ENCODE measurements at regions not wholly inside any gene's neighbourhood (a gene's known extent, or its start where the extent isn't known, plus 50 kb on each side); places are given as distances from the start of the nearest gene placed in this dataset.

GRCh38 chr2:22812065-22812680 lies 572.8 kb upstream of the KLHL29 start:
- Histone ChIP-seq H3K4me3 (no peak overlapping the region), H3K9me3 (ENCODE audit: low read depth, low read length) (no peaks in the 10 kb centered on the region), H3K36me3 (ENCODE audit: insufficient read depth, low read length) (no peaks in the 10 kb centered on the region), H3K27ac (no peak overlapping the region), H3K9ac (ENCODE audit: insufficient read length) (no peak overlapping the region)
- TF ChIP-seq FOXP2 (optimal IDR thresholded peaks at IDR 0.05; ENCODE audit: control extremely low read depth, extremely low read length, insufficient read depth): no peak
- DNase-seq (ENCODE audit: low read depth, low spot score): no peak

GRCh38 chr2:22817197-22817596 lies 567.8 kb upstream of the KLHL29 start:
- no peaks in the 10 kb centered on the region for H3K9me3 ChIP-seq (ENCODE audit: low read depth, low read length)
- H3K9ac ChIP-seq (ENCODE audit: insufficient read length): no peak overlapping the region
- no peak overlapping the region for H3K27ac ChIP-seq
- no peak for TF ChIP-seq POLR2AphosphoS5 (IDR thresholded peaks at IDR 0.05; ENCODE audit: borderline replicate concordance, low read depth, low read length)
- TF ChIP-seq FOXP2 (optimal IDR thresholded peaks at IDR 0.05; ENCODE audit: control extremely low read depth, extremely low read length, insufficient read depth): no peak
- TF ChIP-seq EZH2 (IDR thresholded peaks at IDR 0.05): no peak
- no peaks in the 10 kb centered on the region for H3K36me3 ChIP-seq (ENCODE audit: insufficient read depth, low read length)
- no peak for DNase-seq (ENCODE audit: low read depth, low spot score)
- H3K4me3 ChIP-seq: no peak overlapping the region

- Histone ChIP-seq H3K27ac (no peak overlapping the region), H3K9me3 (ENCODE audit: low read depth, low read length) (no peaks in the 10 kb centered on the region), H3K4me3 (no peak overlapping the region), H3K36me3 (ENCODE audit: insufficient read depth, low read length) (no peaks in the 10 kb centered on the region), H3K9ac (ENCODE audit: insufficient read length) (no peak overlapping the region)
- DNase-seq (ENCODE audit: low read depth, low spot score): no peak
- TF ChIP-seq POLR2AphosphoS5 (IDR thresholded peaks at IDR 0.05; ENCODE audit: borderline replicate concordance, low read depth, low read length): no peak
- TF ChIP-seq FOXP2 (optimal IDR thresholded peaks at IDR 0.05; ENCODE audit: control extremely low read depth, extremely low read length, insufficient read depth): no peak
- no peak for TF ChIP-seq EZH2 (IDR thresholded peaks at IDR 0.05)
These were observed 563.5 kb upstream of the KLHL29 start for GRCh38 chr2:22821458-22821857.

- TF ChIP-seq EZH2 (IDR thresholded peaks at IDR 0.05) (no peak), POLR2AphosphoS5 (IDR thresholded peaks at IDR 0.05; ENCODE audit: borderline replicate concordance, low read depth, low read length) (no peak), FOXP2 (optimal IDR thresholded peaks at IDR 0.05; ENCODE audit: control extremely low read depth, extremely low read length, insufficient read depth) (no peak)
- H3K4me3 ChIP-seq: no peak overlapping the region
- DNase-seq (ENCODE audit: low read depth, low spot score): no peak
- no peaks in the 10 kb centered on the region for H3K9me3 ChIP-seq (ENCODE audit: low read depth, low read length)
- H3K36me3 ChIP-seq (ENCODE audit: insufficient read depth, low read length): no peaks in the 10 kb centered on the region
- H3K27ac ChIP-seq: no peak overlapping the region
- no peak overlapping the region for H3K9ac ChIP-seq (ENCODE audit: insufficient read length)
These were observed 562.1 kb upstream of the KLHL29 start for GRCh38 chr2:22822835-22823234.

GRCh38 chr2:22824618-22825017 lies 560.4 kb upstream of the KLHL29 start:
- H3K36me3 ChIP-seq (ENCODE audit: insufficient read depth, low read length): no peaks in the 10 kb centered on the region
- TF ChIP-seq EZH2 (IDR thresholded peaks at IDR 0.05) (no peak), FOXP2 (optimal IDR thresholded peaks at IDR 0.05; ENCODE audit: control extremely low read depth, extremely low read length, insufficient read depth) (no peak), POLR2AphosphoS5 (IDR thresholded peaks at IDR 0.05; ENCODE audit: borderline replicate concordance, low read depth, low read length) (no peak)
- H3K9ac ChIP-seq (ENCODE audit: insufficient read length): no peak overlapping the region
- no peaks in the 10 kb centered on the region for H3K9me3 ChIP-seq (ENCODE audit: low read depth, low read length)
- no peak for DNase-seq (ENCODE audit: low read depth, low spot score)
- H3K27ac ChIP-seq: no peak overlapping the region
- no peak overlapping the region for H3K4me3 ChIP-seq

- TF ChIP-seq POLR2AphosphoS5 (IDR thresholded peaks at IDR 0.05; ENCODE audit: borderline replicate concordance, low read depth, low read length) (no peak), EZH2 (IDR thresholded peaks at IDR 0.05) (no peak), FOXP2 (optimal IDR thresholded peaks at IDR 0.05; ENCODE audit: control extremely low read depth, extremely low read length, insufficient read depth) (no peak)
- Histone ChIP-seq H3K9ac (ENCODE audit: insufficient read length) (no peak overlapping the region), H3K4me3 (no peak overlapping the region), H3K27ac (no peak overlapping the region), H3K9me3 (ENCODE audit: low read depth, low read length) (no peaks in the 10 kb centered on the region), H3K36me3 (ENCODE audit: insufficient read depth, low read length) (no peaks in the 10 kb centered on the region)
- no peak for DNase-seq (ENCODE audit: low read depth, low spot score)
These were observed 558.3 kb upstream of the KLHL29 start for GRCh38 chr2:22826703-22827102.

- no peaks in the 10 kb centered on the region for H3K36me3 ChIP-seq (ENCODE audit: insufficient read depth, low read length)
- no peaks in the 10 kb centered on the region for H3K9me3 ChIP-seq (ENCODE audit: low read depth, low read length)
- no peak overlapping the region for H3K27ac ChIP-seq
- H3K9ac ChIP-seq (ENCODE audit: insufficient read length): no peak overlapping the region
- no peak overlapping the region for H3K4me3 ChIP-seq
- TF ChIP-seq FOXP2 (optimal IDR thresholded peaks at IDR 0.05; ENCODE audit: control extremely low read depth, extremely low read length, insufficient read depth) (no peak), EZH2 (IDR thresholded peaks at IDR 0.05) (no peak), POLR2AphosphoS5 (IDR thresholded peaks at IDR 0.05; ENCODE audit: borderline replicate concordance, low read depth, low read length) (no peak)
- no peak for DNase-seq (ENCODE audit: low read depth, low spot score)
These were observed 555.2 kb upstream of the KLHL29 start for GRCh38 chr2:22829791-22830190.

GRCh38 chr2:22832196-22832595 lies 552.8 kb upstream of the KLHL29 start:
- Histone ChIP-seq H3K27ac (no peak overlapping the region), H3K9me3 (ENCODE audit: low read depth, low read length) (no peaks in the 10 kb centered on the region), H3K9ac (ENCODE audit: insufficient read length) (no peak overlapping the region), H3K4me3 (no peak overlapping the region), H3K36me3 (ENCODE audit: insufficient read depth, low read length) (no peaks in the 10 kb centered on the region)
- no peak for TF ChIP-seq POLR2AphosphoS5 (IDR thresholded peaks at IDR 0.05; ENCODE audit: borderline replicate concordance, low read depth, low read length)
- no peak for TF ChIP-seq EZH2 (IDR thresholded peaks at IDR 0.05)
- TF ChIP-seq FOXP2 (optimal IDR thresholded peaks at IDR 0.05; ENCODE audit: control extremely low read depth, extremely low read length, insufficient read depth): no peak
- DNase-seq (ENCODE audit: low read depth, low spot score): no peak

GRCh38 chr2:22838461-22838860 lies 546.5 kb upstream of the KLHL29 start:
- H3K4me3 ChIP-seq: no peak overlapping the region
- no peaks in the 10 kb centered on the region for H3K36me3 ChIP-seq (ENCODE audit: insufficient read depth, low read length)
- H3K9ac ChIP-seq (ENCODE audit: insufficient read length): no peak overlapping the region
- H3K27ac ChIP-seq: no peak overlapping the region
- no peak for TF ChIP-seq FOXP2 (optimal IDR thresholded peaks at IDR 0.05; ENCODE audit: control extremely low read depth, extremely low read length, insufficient read depth)
- no peak for TF ChIP-seq EZH2 (IDR thresholded peaks at IDR 0.05)
- no peak for TF ChIP-seq POLR2AphosphoS5 (IDR thresholded peaks at IDR 0.05; ENCODE audit: borderline replicate concordance, low read depth, low read length)
- DNase-seq (ENCODE audit: low read depth, low spot score): no peak
- no peaks in the 10 kb centered on the region for H3K9me3 ChIP-seq (ENCODE audit: low read depth, low read length)

All from SK-N-MC (cell line).